IMR-90 (cell line): ENCODE measurements at regions not wholly inside any gene's neighbourhood (a gene's known extent, or its start where the extent isn't known, plus 50 kb on each side); places are given as distances from the start of the nearest gene placed in this dataset.
A peak's percentile ranks its signal among the peaks of the same experiment; 100 is the strongest.

ENCODE experiments used
- ATAC-seq: fragments of 200-7000 bp; cut with Tn5 transposase; 2 replicates; pipeline ENCODE4 v1.9.1; 2020; ENCODE audit warnings: low read depth, mild to moderate bottlenecking, moderate library complexity
- BruUV-seq: library from RNA; stranded (reverse); fragments of 400-500 nt; replicated peaks from 2 replicates; lab custom pipeline; 2021; lab: Mats Ljungman, UMichigan
- CTCF ChIA-PET: fragments of 300-600 bp; formaldehyde crosslinking; extraction: SDS; loops from one replicate; lab custom pipeline; 2021; ENCODE audit warnings: antibody characterized with exemption; lab: Yijun Ruan, JAX
- POLR2A ChIA-PET: fragments of 300-600 bp; sonication (Branson Sonifier 250); formaldehyde crosslinking; loops from one replicate; lab custom pipeline; 2022; ENCODE audit warnings: antibody characterized with exemption; ENCODE audit not compliant: unreplicated experiment; lab: Charles Lee
- DNase-seq: peaks from one replicate; pipeline ENCODE4 v3.0.0; 2013
- H2AFZ ChIP-seq: replicated peaks from 2 replicates; pipeline ENCODE3; 2013; ENCODE audit warnings: low read length, mild to moderate bottlenecking; ENCODE audit not compliant: poor library complexity
- H2AK5ac ChIP-seq: 2 replicates; pipeline ENCODE4 v1.6.1; 2013; ENCODE audit warnings: low read depth, low read length, inconsistent platforms
- H2AK9ac ChIP-seq: replicated peaks from 2 replicates; pipeline ENCODE3; 2013; ENCODE audit warnings: mild to moderate bottlenecking, low read depth, low read length, moderate library complexity; ENCODE audit not compliant: poor library complexity
- H2BK120ac ChIP-seq: 2 replicates; pipeline ENCODE4 v1.6.1; 2013; ENCODE audit warnings: low read depth, low read length, inconsistent platforms
- H2BK15ac ChIP-seq: 3 replicates; pipeline ENCODE4 v1.6.1; 2013; ENCODE audit warnings: low read depth, low read length, inconsistent platforms
- H2BK20ac ChIP-seq: 2 replicates; pipeline ENCODE4 v1.6.1; 2013; ENCODE audit warnings: low read depth, mild to moderate bottlenecking, inconsistent platforms, low read length, moderate library complexity
- H2BK5ac ChIP-seq: 2 replicates; pipeline ENCODE4 v1.6.1; 2013; ENCODE audit warnings: mild to moderate bottlenecking, low read depth, low read length, inconsistent platforms; ENCODE audit not compliant: poor library complexity, severe bottlenecking
- H3K14ac ChIP-seq: replicated peaks from 2 replicates; pipeline ENCODE4 v1.6.1; 2013; ENCODE audit warnings: low read depth, low read length, inconsistent platforms
- H3K18ac ChIP-seq: 2 replicates; pipeline ENCODE4 v1.6.1; 2013; ENCODE audit warnings: low read depth, low read length, control low read depth
- H3K23ac ChIP-seq: 2 replicates; pipeline ENCODE4 v1.6.1; 2013; ENCODE audit warnings: low read depth, low read length, inconsistent platforms
- H3K27ac ChIP-seq: 2 replicates; pipeline ENCODE4 v1.5.1; 2013; ENCODE audit warnings: mild to moderate bottlenecking, control low read depth, low read length; ENCODE audit not compliant: insufficient read depth
- H3K27me3 ChIP-seq: 2 replicates; pipeline ENCODE4 v1.6.1; 2013; ENCODE audit warnings: low read length; ENCODE audit not compliant: control insufficient read depth, insufficient read depth
- H3K36me3 ChIP-seq: 2 replicates; pipeline ENCODE4 v1.6.1; 2013; ENCODE audit warnings: low read length, mixed read lengths; ENCODE audit not compliant: control insufficient read depth, insufficient read depth
- H3K4ac ChIP-seq: 2 replicates; pipeline ENCODE4 v1.6.1; 2013; ENCODE audit warnings: low read depth, low read length, inconsistent platforms
- H3K4me1 ChIP-seq: 2 replicates; pipeline ENCODE4 v1.6.1; 2013; ENCODE audit warnings: low read length, mixed read lengths; ENCODE audit not compliant: control insufficient read depth, insufficient read depth
- H3K4me2 ChIP-seq: 2 replicates; pipeline ENCODE4 v1.6.1; 2013; ENCODE audit warnings: low read depth, mild to moderate bottlenecking, control low read depth, low read length, moderate library complexity
- H3K4me3 ChIP-seq: 2 replicates; pipeline ENCODE4 v1.5.1; 2013; ENCODE audit warnings: low read depth, mild to moderate bottlenecking, control low read depth, low read length, moderate library complexity; ENCODE audit not compliant: insufficient read depth
- H3K56ac ChIP-seq: 2 replicates; pipeline ENCODE4 v1.6.1; 2013; ENCODE audit warnings: low read length, inconsistent platforms; ENCODE audit not compliant: insufficient read depth; ENCODE audit errors: extremely low read depth
- H3K79me1 ChIP-seq, 2 experiments: 2 replicates each; pipeline ENCODE4 v1.6.1; 2013; ENCODE audit warnings: low read length in 2 of 2, inconsistent platforms in 1 of 2, low read depth in 1 of 2
- H3K9ac ChIP-seq: 2 replicates; pipeline ENCODE4 v1.6.1; 2013; ENCODE audit warnings: low read depth, low read length, control low read depth
- H3K9me1 ChIP-seq: 2 replicates; pipeline ENCODE4 v1.6.1; 2013; ENCODE audit warnings: low read length, inconsistent platforms; ENCODE audit not compliant: insufficient read depth
- H3K9me3 ChIP-seq: 2 replicates; pipeline ENCODE4 v1.6.1; 2013; ENCODE audit warnings: low read length; ENCODE audit not compliant: control insufficient read depth, insufficient read depth
- H4K20me1 ChIP-seq: 2 replicates; pipeline ENCODE4 v1.6.1; 2013; ENCODE audit warnings: low read length, inconsistent platforms; ENCODE audit not compliant: insufficient read depth
- H4K5ac ChIP-seq: 2 replicates; pipeline ENCODE4 v1.6.1; 2013; ENCODE audit warnings: mild to moderate bottlenecking, low read depth, low read length, control low read depth
- H4K8ac ChIP-seq, 2 experiments: 2 replicates each; pipeline ENCODE4 v1.6.1; 2013; ENCODE audit warnings: low read depth in 2 of 2, low read length in 2 of 2, control low read depth in 1 of 2, inconsistent platforms in 1 of 2
- H4K91ac ChIP-seq: 2 replicates; pipeline ENCODE4 v1.6.1; 2013; ENCODE audit warnings: low read depth, low read length, inconsistent platforms; ENCODE audit not compliant: insufficient read depth
- NFE2L2 ChIP-seq: fragments of 150-350 bp; IDR thresholded peaks from 2 replicates; pipeline ENCODE4 v1.6.1; 2016; ENCODE audit warnings: low read depth, mild to moderate bottlenecking, low read length
- RFX5 ChIP-seq: IDR thresholded peaks from 2 replicates; pipeline ENCODE4 v1.8.0; 2012; ENCODE audit warnings: low read depth, mild to moderate bottlenecking, low read length, moderate library complexity
- WGBS, 2 experiments: methylation state at CpG; one replicate each; pipeline versions ENCODE4 v1.1.5 to v1.1.7; 2013; ENCODE audit warnings: missing lambda C conversion rate in 2 of 2; ENCODE audit not compliant: insufficient read length in 1 of 2; ENCODE audit errors: extremely low coverage in 2 of 2; 5-methylcytosine and 5-hydroxymethylcytosine counted together
- dilution Hi-C: fragments of 300-500 bp; cut with HindIII; formaldehyde crosslinking; loops from one replicate; pipeline ENCODE4 v1.14.3; 2018; ENCODE audit warnings: low sequenced_read_pairs; ENCODE audit not compliant: unreplicated experiment
- in situ Hi-C: fragments of 300-500 bp; cut with MboI; formaldehyde crosslinking; loops from 3 replicates; pipeline ENCODE4 v1.14.3; 2019; ENCODE audit warnings: low sequenced_read_pairs, inconsistent platforms, mixed read lengths
- intact Hi-C: fragments of 100-400 bp; cut with micrococcal nuclease; formaldehyde crosslinking; loops from 2 replicates; pipeline ENCODE4 v1.10.0; 2022
- TF ChIP-seq, protein P1 (sequence below): fragments of 150-350 bp; IDR thresholded peaks from 2 replicates; pipeline ENCODE4 v1.6.1; 2016; ENCODE audit warnings: low read depth, mild to moderate bottlenecking, low read length, moderate library complexity, borderline replicate concordance

DNA sequence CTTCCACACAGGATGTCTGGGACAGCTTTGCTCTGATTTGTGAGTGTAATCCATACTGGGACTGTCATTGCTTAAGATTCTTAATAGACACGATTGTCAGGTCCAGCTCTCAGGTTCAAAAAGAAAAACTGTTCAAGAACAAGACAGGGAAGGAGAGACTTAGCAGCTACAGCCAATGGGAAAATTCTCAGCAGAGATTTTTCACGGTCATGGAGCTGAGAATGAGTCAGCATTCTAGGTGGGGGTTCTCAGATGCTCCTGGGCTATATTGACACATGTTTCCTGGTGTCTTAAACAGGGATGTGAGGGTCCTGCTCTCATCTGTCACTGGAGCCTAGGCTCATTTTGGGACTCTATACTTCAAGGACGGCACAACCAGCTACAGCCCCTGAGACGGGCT, 318.3 kb downstream of the RRAGC start:
- no peak overlapping the region for H3K14ac ChIP-seq

More for the DNA sequence above, 318.3 kb downstream of the RRAGC start:
- no peak overlapping the region for H2BK120ac ChIP-seq
- no peak overlapping the region for H2BK5ac ChIP-seq
- H4K5ac ChIP-seq = no peak overlapping the region
- H3K36me3 ChIP-seq = no peaks in the 10 kb centered on the region
- WGBS, 2 experiments = 83% methylated on average over 1 of the region's 4 CpGs; no CpG with 5 or more reads in 1 of the 2 experiments
- no peak overlapping the region for H2BK15ac ChIP-seq
- no peak for ATAC-seq
- H3K4ac ChIP-seq = no peak overlapping the region
- no peaks in the 10 kb centered on the region for H4K20me1 ChIP-seq
- no peak overlapping the region for H2AFZ ChIP-seq
- intact Hi-C loops = no loop called here
- no peak overlapping the region for H2AK9ac ChIP-seq
- no peak overlapping the region for H3K4me3 ChIP-seq
- no peak overlapping the region for H2AK5ac ChIP-seq
- H3K4me2 ChIP-seq = no peak overlapping the region
- TF ChIP-seq RFX5 (no peak), NFE2L2 (peak; percentile 56; the same call in 1 of the 2 replicates)
- TF ChIP-seq, protein P1, sequence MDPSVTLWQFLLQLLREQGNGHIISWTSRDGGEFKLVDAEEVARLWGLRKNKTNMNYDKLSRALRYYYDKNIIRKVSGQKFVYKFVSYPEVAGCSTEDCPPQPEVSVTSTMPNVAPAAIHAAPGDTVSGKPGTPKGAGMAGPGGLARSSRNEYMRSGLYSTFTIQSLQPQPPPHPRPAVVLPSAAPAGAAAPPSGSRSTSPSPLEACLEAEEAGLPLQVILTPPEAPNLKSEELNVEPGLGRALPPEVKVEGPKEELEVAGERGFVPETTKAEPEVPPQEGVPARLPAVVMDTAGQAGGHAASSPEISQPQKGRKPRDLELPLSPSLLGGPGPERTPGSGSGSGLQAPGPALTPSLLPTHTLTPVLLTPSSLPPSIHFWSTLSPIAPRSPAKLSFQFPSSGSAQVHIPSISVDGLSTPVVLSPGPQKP = no peak
- no peak overlapping the region for H3K27ac ChIP-seq
- no peak overlapping the region for H2BK20ac ChIP-seq
- no peak overlapping the region for H3K18ac ChIP-seq
- DNase-seq = no peak
- BruUV-seq = no TSS peak
- no peak overlapping the region for H3K9ac ChIP-seq
- in situ Hi-C loops = no loop called here
- H3K9me3 ChIP-seq = no peaks in the 10 kb centered on the region
- no peak overlapping the region for H4K8ac ChIP-seq
- H3K4me1 ChIP-seq = no peaks in the 10 kb centered on the region
- no peak overlapping the region for H3K56ac ChIP-seq
- no peak overlapping the region for H3K23ac ChIP-seq
- no peak overlapping the region for H4K91ac ChIP-seq
- ChIA-PET POLR2A (no interaction called here), CTCF (no interaction called here)
- dilution Hi-C loops = no loop called here
- H3K27me3 ChIP-seq = no peaks in the 10 kb centered on the region
- H3K79me1 ChIP-seq = no peaks in the 10 kb centered on the region
- H3K9me1 ChIP-seq = no peaks in the 10 kb centered on the region
